GM12878 (cell line): ENCODE measurements at regions not wholly inside any gene's neighbourhood (a gene's known extent, or its start where the extent isn't known, plus 50 kb on each side); places are given as distances from the start of the nearest gene placed in this dataset.

Source experiments
- BMI1 ChIP-seq: fragments of 450-650 bp; IDR thresholded peaks from 2 replicates; pipeline ENCODE4 v1.6.1; 2016; ENCODE audit warnings: mild to moderate bottlenecking, moderate library complexity, borderline replicate concordance
- BRCA1 ChIP-seq: IDR thresholded peaks from 2 replicates; pipeline ENCODE4 v1.6.1; 2011; ENCODE audit warnings: low read depth, low read length, improper control_type of control experiment
- CHD2 ChIP-seq: IDR thresholded peaks from 2 replicates; pipeline ENCODE4 v1.6.1; 2011; ENCODE audit warnings: low read depth, low read length, improper control_type of control experiment, borderline replicate concordance
- EGR1 ChIP-seq, 2 experiments: IDR thresholded peaks; 1 replicate in 1 of 2; 2 replicates in 1 of 2; pipeline ENCODE4 v1.6.1; 2011 to 2012; ENCODE audit warnings: low read depth in 2 of 2, low read length in 2 of 2, borderline replicate concordance in 1 of 2, mild to moderate bottlenecking in 1 of 2, moderate library complexity in 1 of 2
- IKZF1 ChIP-seq: fragments of 450-650 bp; conservative IDR thresholded peaks from 2 replicates; pipeline ENCODE4 v1.6.1; 2017; ENCODE audit warnings: antibody characterized with exemption, mild to moderate bottlenecking
- KDM1A ChIP-seq: fragments of 200-600 bp; sonication (generic); IDR thresholded peaks from 2 replicates; pipeline ENCODE4 v1.6.1; 2016; ENCODE audit warnings: borderline replicate concordance
- NFXL1 ChIP-seq: fragments of 450-650 bp; IDR thresholded peaks from 2 replicates; pipeline ENCODE4 v1.6.1; 2017; ENCODE audit warnings: antibody characterized with exemption, mild to moderate bottlenecking, borderline replicate concordance
- POLR2A ChIP-seq: IDR thresholded peaks from 2 replicates; pipeline ENCODE4 v1.6.1; 2011; ENCODE audit warnings: low read depth, mild to moderate bottlenecking, low read length
- POLR2AphosphoS5 ChIP-seq: IDR thresholded peaks from 2 replicates; pipeline ENCODE4 v1.6.1; 2011; ENCODE audit warnings: mild to moderate bottlenecking, low read length, inconsistent platforms
- RAD21 ChIP-seq: IDR thresholded peaks from 2 replicates; pipeline ENCODE4 v1.6.1; 2011; ENCODE audit warnings: mild to moderate bottlenecking, low read depth, low read length, moderate library complexity; ENCODE audit not compliant: insufficient read depth
- RAD51 ChIP-seq: fragments of 450-650 bp; IDR thresholded peaks from 2 replicates; pipeline ENCODE4 v1.6.1; 2016; ENCODE audit warnings: moderate library complexity, mild to moderate bottlenecking, inconsistent platforms
- RELB ChIP-seq: fragments of 450-650 bp; IDR thresholded peaks from 2 replicates; pipeline ENCODE4 v1.6.1; 2017; ENCODE audit warnings: low read depth, mild to moderate bottlenecking, moderate library complexity
- STAT3 ChIP-seq: IDR thresholded peaks from 2 replicates; pipeline ENCODE4 v1.6.1; 2011; ENCODE audit warnings: low read depth, low read length, improper control_type of control experiment
- TARDBP ChIP-seq: IDR thresholded peaks from 2 replicates; pipeline ENCODE4 v1.6.1; 2016; ENCODE audit warnings: borderline replicate concordance
- TCF3 ChIP-seq: IDR thresholded peaks from 2 replicates; pipeline ENCODE4 v1.6.1; 2012; ENCODE audit warnings: low read depth, mild to moderate bottlenecking, low read length, borderline replicate concordance; ENCODE audit not compliant: insufficient read depth
- TF ChIP-seq, protein P1 (sequence below): fragments of 450-650 bp; IDR thresholded peaks from 2 replicates; pipeline ENCODE4 v1.6.1; 2017; ENCODE audit warnings: mild to moderate bottlenecking
- TF ChIP-seq, protein P2 (sequence below): fragments of 450-650 bp; IDR thresholded peaks from 2 replicates; pipeline ENCODE4 v1.6.1; 2016; ENCODE audit warnings: mild to moderate bottlenecking, moderate library complexity, borderline replicate concordance
- TF ChIP-seq, protein P3 (sequence below): IDR thresholded peaks from 2 replicates; pipeline ENCODE4 v1.6.1; 2011; ENCODE audit warnings: low read depth, low read length, improper control_type of control experiment, borderline replicate concordance

DNA sequence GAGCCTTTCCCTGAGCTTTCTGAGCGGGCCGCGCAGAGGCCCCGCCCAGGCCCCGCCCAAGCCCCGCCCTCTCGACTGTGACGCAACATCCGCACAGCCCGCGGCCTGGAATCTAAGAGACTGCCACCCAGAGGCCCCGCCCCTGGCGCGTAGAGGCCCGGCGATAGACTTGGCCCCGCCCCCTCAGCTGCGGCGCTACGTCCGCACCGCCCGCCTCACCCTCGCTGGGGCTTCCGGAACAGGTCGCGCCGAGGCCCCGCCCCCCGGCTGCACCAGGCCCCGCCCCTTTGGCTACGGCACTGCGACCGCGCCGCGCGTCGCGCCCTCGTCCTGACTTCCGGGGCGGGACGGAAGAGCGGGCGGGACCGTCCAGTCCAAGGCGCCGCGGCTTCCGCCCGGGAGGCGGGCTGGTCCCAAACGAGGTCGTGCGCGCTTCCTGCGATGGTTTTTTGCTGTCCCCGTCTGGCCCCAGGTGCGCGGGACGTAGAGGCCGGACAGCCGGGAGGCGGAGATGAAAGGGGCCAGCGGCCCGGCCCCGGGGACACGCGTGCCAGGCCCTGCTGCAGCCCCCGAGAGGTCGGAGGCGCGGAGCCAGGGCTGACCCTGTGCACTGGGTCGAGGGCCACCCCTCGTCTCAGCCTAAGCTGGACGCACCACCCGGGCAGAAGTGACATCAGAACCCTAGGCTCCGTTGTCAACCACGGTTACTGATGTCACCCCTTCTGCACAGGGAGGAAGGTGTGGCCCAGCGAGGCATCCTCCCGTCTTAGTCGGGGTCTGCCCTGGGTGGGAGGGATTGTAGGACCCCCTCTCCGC, 59.0 kb upstream of the WNT7B start (continued):
- TF ChIP-seq RELB: no peak
- TF ChIP-seq BMI1: no peak
- TF ChIP-seq, protein P1, sequence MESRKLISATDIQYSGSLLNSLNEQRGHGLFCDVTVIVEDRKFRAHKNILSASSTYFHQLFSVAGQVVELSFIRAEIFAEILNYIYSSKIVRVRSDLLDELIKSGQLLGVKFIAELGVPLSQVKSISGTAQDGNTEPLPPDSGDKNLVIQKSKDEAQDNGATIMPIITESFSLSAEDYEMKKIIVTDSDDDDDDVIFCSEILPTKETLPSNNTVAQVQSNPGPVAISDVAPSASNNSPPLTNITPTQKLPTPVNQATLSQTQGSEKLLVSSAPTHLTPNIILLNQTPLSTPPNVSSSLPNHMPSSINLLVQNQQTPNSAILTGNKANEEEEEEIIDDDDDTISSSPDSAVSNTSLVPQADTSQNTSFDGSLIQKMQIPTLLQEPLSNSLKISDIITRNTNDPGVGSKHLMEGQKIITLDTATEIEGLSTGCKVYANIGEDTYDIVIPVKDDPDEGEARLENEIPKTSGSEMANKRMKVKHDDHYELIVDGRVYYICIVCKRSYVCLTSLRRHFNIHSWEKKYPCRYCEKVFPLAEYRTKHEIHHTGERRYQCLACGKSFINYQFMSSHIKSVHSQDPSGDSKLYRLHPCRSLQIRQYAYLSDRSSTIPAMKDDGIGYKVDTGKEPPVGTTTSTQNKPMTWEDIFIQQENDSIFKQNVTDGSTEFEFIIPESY: no peak
- 0 out of 2 replicates have a peak, but pooled peaks have one; percentile 5 for TF ChIP-seq TCF3
- no peak for TF ChIP-seq NFXL1
- TF ChIP-seq, protein P2, sequence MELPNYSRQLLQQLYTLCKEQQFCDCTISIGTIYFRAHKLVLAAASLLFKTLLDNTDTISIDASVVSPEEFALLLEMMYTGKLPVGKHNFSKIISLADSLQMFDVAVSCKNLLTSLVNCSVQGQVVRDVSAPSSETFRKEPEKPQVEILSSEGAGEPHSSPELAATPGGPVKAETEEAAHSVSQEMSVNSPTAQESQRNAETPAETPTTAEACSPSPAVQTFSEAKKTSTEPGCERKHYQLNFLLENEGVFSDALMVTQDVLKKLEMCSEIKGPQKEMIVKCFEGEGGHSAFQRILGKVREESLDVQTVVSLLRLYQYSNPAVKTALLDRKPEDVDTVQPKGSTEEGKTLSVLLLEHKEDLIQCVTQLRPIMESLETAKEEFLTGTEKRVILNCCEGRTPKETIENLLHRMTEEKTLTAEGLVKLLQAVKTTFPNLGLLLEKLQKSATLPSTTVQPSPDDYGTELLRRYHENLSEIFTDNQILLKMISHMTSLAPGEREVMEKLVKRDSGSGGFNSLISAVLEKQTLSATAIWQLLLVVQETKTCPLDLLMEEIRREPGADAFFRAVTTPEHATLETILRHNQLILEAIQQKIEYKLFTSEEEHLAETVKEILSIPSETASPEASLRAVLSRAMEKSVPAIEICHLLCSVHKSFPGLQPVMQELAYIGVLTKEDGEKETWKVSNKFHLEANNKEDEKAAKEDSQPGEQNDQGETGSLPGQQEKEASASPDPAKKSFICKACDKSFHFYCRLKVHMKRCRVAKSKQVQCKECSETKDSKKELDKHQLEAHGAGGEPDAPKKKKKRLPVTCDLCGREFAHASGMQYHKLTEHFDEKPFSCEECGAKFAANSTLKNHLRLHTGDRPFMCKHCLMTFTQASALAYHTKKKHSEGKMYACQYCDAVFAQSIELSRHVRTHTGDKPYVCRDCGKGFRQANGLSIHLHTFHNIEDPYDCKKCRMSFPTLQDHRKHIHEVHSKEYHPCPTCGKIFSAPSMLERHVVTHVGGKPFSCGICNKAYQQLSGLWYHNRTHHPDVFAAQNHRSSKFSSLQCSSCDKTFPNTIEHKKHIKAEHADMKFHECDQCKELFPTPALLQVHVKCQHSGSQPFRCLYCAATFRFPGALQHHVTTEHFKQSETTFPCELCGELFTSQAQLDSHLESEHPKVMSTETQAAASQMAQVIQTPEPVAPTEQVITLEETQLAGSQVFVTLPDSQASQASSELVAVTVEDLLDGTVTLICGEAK: peak; percentile 84
- peak; percentile 64 for TF ChIP-seq IKZF1
- TF ChIP-seq, protein P3, sequence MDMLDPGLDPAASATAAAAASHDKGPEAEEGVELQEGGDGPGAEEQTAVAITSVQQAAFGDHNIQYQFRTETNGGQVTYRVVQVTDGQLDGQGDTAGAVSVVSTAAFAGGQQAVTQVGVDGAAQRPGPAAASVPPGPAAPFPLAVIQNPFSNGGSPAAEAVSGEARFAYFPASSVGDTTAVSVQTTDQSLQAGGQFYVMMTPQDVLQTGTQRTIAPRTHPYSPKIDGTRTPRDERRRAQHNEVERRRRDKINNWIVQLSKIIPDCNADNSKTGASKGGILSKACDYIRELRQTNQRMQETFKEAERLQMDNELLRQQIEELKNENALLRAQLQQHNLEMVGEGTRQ: no peak
- TF ChIP-seq RAD21: no peak
- TF ChIP-seq BRCA1: no peak
- TF ChIP-seq POLR2AphosphoS5: peak; percentile 74
- TF ChIP-seq KDM1A: no peak
- no peak for TF ChIP-seq RAD51
- no peak; the same call in 1 of the 2 replicates for TF ChIP-seq CHD2
- TF ChIP-seq STAT3: no peak
- TF ChIP-seq TARDBP: no peak
- TF ChIP-seq POLR2A: peak; percentile 96
- 0 out of 3 replicates have a peak, but pooled peaks of 1 of the 2 experiments have one; percentile 1 for TF ChIP-seq EGR1 (IDR thresholded peaks at IDR 0.05; ENCODE audit: borderline replicate concordance in 1 of 2, low read depth in 2 of 2, low read length in 2 of 2)
